ENCODE measurements at regions not wholly inside any gene's neighbourhood (a gene's known extent, or its start where the extent isn't known, plus 50 kb on each side); places are given as distances from the start of the nearest gene placed in this dataset.

GRCh38 chr6:139642346-139642745, 267.9 kb upstream of the CITED2 start:
- H3K9me3 ChIP-seq (ENCODE audit: control insufficient read depth in 2 of 2, low read length in 2 of 2): no peaks in the 10 kb centered on the region
- no peaks in the 10 kb centered on the region for H3K9me3 Mint-ChIP-seq
- H3K36me3 ChIP-seq (ENCODE audit: control insufficient read depth, insufficient read depth, low read length): no peaks in the 10 kb centered on the region
- DNase-seq (no peak), ATAC-seq (ENCODE audit: low read depth in 2 of 2) (no peak)
- no peaks in the 10 kb centered on the region for H3K4me1 Mint-ChIP-seq
- H3K4me1 ChIP-seq (ENCODE audit: control insufficient read depth, insufficient read depth, low read length, poor library complexity, severe bottlenecking): no peaks in the 10 kb centered on the region
- no peak overlapping the region for H3K4me3 ChIP-seq (ENCODE audit: low read depth, low read length)
- peaks cover 7% of the 10 kb centered on the region for H3K27me3 ChIP-seq (ENCODE audit: control insufficient read depth, insufficient read depth, low read length)
- no peaks in the 10 kb centered on the region for H3K36me3 Mint-ChIP-seq
- no peak overlapping the region for H3K4me3 Mint-ChIP-seq
- no peak overlapping the region for H3K27ac Mint-ChIP-seq
- peaks cover 6% of the 10 kb centered on the region for H3K27me3 Mint-ChIP-seq
- H3K27ac ChIP-seq (ENCODE audit: insufficient read depth, low read length, poor library complexity, severe bottlenecking): no peak overlapping the region

- Histone ChIP-seq H3K36me3 (ENCODE audit: control insufficient read depth, insufficient read depth, low read length) (no peaks in the 10 kb centered on the region), H3K4me3 (ENCODE audit: low read depth, low read length) (no peak overlapping the region), H3K9me3 (ENCODE audit: control insufficient read depth in 2 of 2, low read length in 2 of 2) (no peaks in the 10 kb centered on the region), H3K27ac (ENCODE audit: insufficient read depth, low read length, poor library complexity, severe bottlenecking) (no peak overlapping the region), H3K27me3 (ENCODE audit: control insufficient read depth, insufficient read depth, low read length) (peaks cover 2% of the 10 kb centered on the region), H3K4me1 (ENCODE audit: control insufficient read depth, insufficient read depth, low read length, poor library complexity, severe bottlenecking) (no peaks in the 10 kb centered on the region)
- Mint-ChIP-seq H3K36me3 (no peaks in the 10 kb centered on the region), H3K27me3 (peaks cover 6% of the 10 kb centered on the region), H3K27ac (no peak overlapping the region), H3K4me1 (no peaks in the 10 kb centered on the region), H3K9me3 (no peaks in the 10 kb centered on the region), H3K4me3 (no peak overlapping the region)
- DNase-seq (no peak), ATAC-seq (ENCODE audit: low read depth in 2 of 2) (no peak)
These were observed 266.9 kb upstream of the CITED2 start for GRCh38 chr6:139641376-139641775.

GRCh38 chr6:139640921-139641320, 266.5 kb upstream of the CITED2 start:
- Mint-ChIP-seq H3K36me3 (no peaks in the 10 kb centered on the region), H3K4me1 (no peaks in the 10 kb centered on the region), H3K27me3 (peaks cover 6% of the 10 kb centered on the region), H3K9me3 (no peaks in the 10 kb centered on the region), H3K4me3 (no peak overlapping the region), H3K27ac (no peak overlapping the region)
- ATAC-seq (ENCODE audit: low read depth in 2 of 2): no peak
- Histone ChIP-seq H3K27ac (ENCODE audit: insufficient read depth, low read length, poor library complexity, severe bottlenecking) (no peak overlapping the region), H3K9me3 (ENCODE audit: control insufficient read depth in 2 of 2, low read length in 2 of 2) (no peaks in the 10 kb centered on the region), H3K4me3 (ENCODE audit: low read depth, low read length) (no peak overlapping the region), H3K36me3 (ENCODE audit: control insufficient read depth, insufficient read depth, low read length) (no peaks in the 10 kb centered on the region), H3K4me1 (ENCODE audit: control insufficient read depth, insufficient read depth, low read length, poor library complexity, severe bottlenecking) (no peaks in the 10 kb centered on the region), H3K27me3 (ENCODE audit: control insufficient read depth, insufficient read depth, low read length) (peaks cover 2% of the 10 kb centered on the region)
- DNase-seq: no peak

- peaks cover 2% of the 10 kb centered on the region for H3K27me3 ChIP-seq (ENCODE audit: control insufficient read depth, insufficient read depth, low read length)
- H3K4me3 Mint-ChIP-seq: no peak overlapping the region
- H3K27ac ChIP-seq (ENCODE audit: insufficient read depth, low read length, poor library complexity, severe bottlenecking): no peak overlapping the region
- no peaks in the 10 kb centered on the region for H3K4me1 ChIP-seq (ENCODE audit: control insufficient read depth, insufficient read depth, low read length, poor library complexity, severe bottlenecking)
- no peaks in the 10 kb centered on the region for H3K4me1 Mint-ChIP-seq
- H3K27me3 Mint-ChIP-seq: peaks cover 11% of the 10 kb centered on the region
- H3K27ac Mint-ChIP-seq: no peak overlapping the region
- DNase-seq (no peak), ATAC-seq (ENCODE audit: low read depth in 2 of 2) (no peak)
- peaks cover 0 to 2% (median 0%) of the 10 kb centered on the region in 7 donors for H3K9me3 Mint-ChIP-seq
- no peaks in the 10 kb centered on the region for H3K36me3 ChIP-seq (ENCODE audit: control insufficient read depth, insufficient read depth, low read length)
- no peak overlapping the region for H3K4me3 ChIP-seq (ENCODE audit: low read depth, low read length)
- H3K9me3 ChIP-seq (ENCODE audit: control insufficient read depth in 2 of 2, low read length in 2 of 2): no peaks in the 10 kb centered on the region
- H3K36me3 Mint-ChIP-seq: no peaks in the 10 kb centered on the region
These were observed 266.0 kb upstream of the CITED2 start for GRCh38 chr6:139640448-139640847.

GRCh38 chr6:139639507-139639906, 265.1 kb upstream of the CITED2 start:
- Mint-ChIP-seq H3K27me3 (peaks cover 16% of the 10 kb centered on the region), H3K36me3 (no peaks in the 10 kb centered on the region), H3K27ac (no peak overlapping the region), H3K4me1 (no peaks in the 10 kb centered on the region), H3K4me3 (no peak overlapping the region), H3K9me3 (peaks cover 0 to 3% (median 0%) of the 10 kb centered on the region in 7 donors)
- Histone ChIP-seq H3K9me3 (ENCODE audit: control insufficient read depth in 2 of 2, low read length in 2 of 2) (no peaks in the 10 kb centered on the region), H3K27ac (ENCODE audit: insufficient read depth, low read length, poor library complexity, severe bottlenecking) (no peak overlapping the region), H3K36me3 (ENCODE audit: control insufficient read depth, insufficient read depth, low read length) (no peaks in the 10 kb centered on the region), H3K4me1 (ENCODE audit: control insufficient read depth, insufficient read depth, low read length, poor library complexity, severe bottlenecking) (no peaks in the 10 kb centered on the region), H3K27me3 (ENCODE audit: control insufficient read depth, insufficient read depth, low read length) (peaks cover 2% of the 10 kb centered on the region), H3K4me3 (ENCODE audit: low read depth, low read length) (no peak overlapping the region)
- DNase-seq (no peak), ATAC-seq (ENCODE audit: low read depth in 2 of 2) (no peak)

GRCh38 chr6:139638179-139638941, 263.9 kb upstream of the CITED2 start:
- Histone ChIP-seq H3K4me3 (ENCODE audit: low read depth, low read length) (no peak overlapping the region), H3K36me3 (ENCODE audit: control insufficient read depth, insufficient read depth, low read length) (no peaks in the 10 kb centered on the region), H3K4me1 (ENCODE audit: control insufficient read depth, insufficient read depth, low read length, poor library complexity, severe bottlenecking) (no peaks in the 10 kb centered on the region), H3K27me3 (ENCODE audit: control insufficient read depth, insufficient read depth, low read length) (peaks cover 2% of the 10 kb centered on the region), H3K9me3 (ENCODE audit: control insufficient read depth in 2 of 2, low read length in 2 of 2) (no peaks in the 10 kb centered on the region), H3K27ac (ENCODE audit: insufficient read depth, low read length, poor library complexity, severe bottlenecking) (no peak overlapping the region)
- DNase-seq (no peak), ATAC-seq (ENCODE audit: low read depth in 2 of 2) (no peak)
- Mint-ChIP-seq H3K4me3 (no peak overlapping the region), H3K36me3 (no peaks in the 10 kb centered on the region), H3K27ac (no peak overlapping the region), H3K4me1 (no peaks in the 10 kb centered on the region), H3K9me3 (peaks cover 0 to 5% (median 0%) of the 10 kb centered on the region in 7 donors), H3K27me3 (peaks cover 19% of the 10 kb centered on the region)

GRCh38 chr6:139637766-139638165, 263.3 kb upstream of the CITED2 start:
- Histone ChIP-seq H3K27ac (ENCODE audit: insufficient read depth, low read length, poor library complexity, severe bottlenecking) (no peak overlapping the region), H3K9me3 (ENCODE audit: control insufficient read depth in 2 of 2, low read length in 2 of 2) (no peaks in the 10 kb centered on the region), H3K27me3 (ENCODE audit: control insufficient read depth, insufficient read depth, low read length) (peaks cover 2% of the 10 kb centered on the region), H3K4me3 (ENCODE audit: low read depth, low read length) (no peak overlapping the region), H3K36me3 (ENCODE audit: control insufficient read depth, insufficient read depth, low read length) (no peaks in the 10 kb centered on the region), H3K4me1 (ENCODE audit: control insufficient read depth, insufficient read depth, low read length, poor library complexity, severe bottlenecking) (no peaks in the 10 kb centered on the region)
- Mint-ChIP-seq H3K27ac (no peak overlapping the region), H3K4me1 (no peaks in the 10 kb centered on the region), H3K9me3 (peaks cover 0 to 5% (median 0%) of the 10 kb centered on the region in 7 donors), H3K4me3 (no peak overlapping the region), H3K27me3 (peaks cover 22% of the 10 kb centered on the region), H3K36me3 (no peaks in the 10 kb centered on the region)
- no peak for ATAC-seq (ENCODE audit: low read depth in 2 of 2)
- no peak for DNase-seq

- H3K9me3 Mint-ChIP-seq: peaks cover 0 to 5% (median 0%) of the 10 kb centered on the region in 7 donors
- Histone ChIP-seq H3K9me3 (ENCODE audit: control insufficient read depth in 2 of 2, low read length in 2 of 2) (no peaks in the 10 kb centered on the region), H3K4me1 (ENCODE audit: control insufficient read depth, insufficient read depth, low read length, poor library complexity, severe bottlenecking) (no peaks in the 10 kb centered on the region), H3K27me3 (ENCODE audit: control insufficient read depth, insufficient read depth, low read length) (peaks cover 2% of the 10 kb centered on the region), H3K27ac (ENCODE audit: insufficient read depth, low read length, poor library complexity, severe bottlenecking) (no peak overlapping the region), H3K36me3 (ENCODE audit: control insufficient read depth, insufficient read depth, low read length) (no peaks in the 10 kb centered on the region), H3K4me3 (ENCODE audit: low read depth, low read length) (no peak overlapping the region)
- H3K4me3 Mint-ChIP-seq: no peak overlapping the region
- H3K27ac Mint-ChIP-seq: no peak overlapping the region
- H3K27me3 Mint-ChIP-seq: peaks cover 25% of the 10 kb centered on the region
- no peaks in the 10 kb centered on the region for H3K36me3 Mint-ChIP-seq
- DNase-seq: no peak
- no peak for ATAC-seq (ENCODE audit: low read depth in 2 of 2)
- H3K4me1 Mint-ChIP-seq: no peaks in the 10 kb centered on the region
These were observed 261.9 kb upstream of the CITED2 start for GRCh38 chr6:139636391-139636790.

All from CD4-positive, CD25-positive, alpha-beta regulatory T cell (primary cell).